ENCODE measurements at regions not wholly inside any gene's neighbourhood (a gene's known extent, or its start where the extent isn't known, plus 50 kb on each side); places are given as distances from the start of the nearest gene placed in this dataset.

DNA sequence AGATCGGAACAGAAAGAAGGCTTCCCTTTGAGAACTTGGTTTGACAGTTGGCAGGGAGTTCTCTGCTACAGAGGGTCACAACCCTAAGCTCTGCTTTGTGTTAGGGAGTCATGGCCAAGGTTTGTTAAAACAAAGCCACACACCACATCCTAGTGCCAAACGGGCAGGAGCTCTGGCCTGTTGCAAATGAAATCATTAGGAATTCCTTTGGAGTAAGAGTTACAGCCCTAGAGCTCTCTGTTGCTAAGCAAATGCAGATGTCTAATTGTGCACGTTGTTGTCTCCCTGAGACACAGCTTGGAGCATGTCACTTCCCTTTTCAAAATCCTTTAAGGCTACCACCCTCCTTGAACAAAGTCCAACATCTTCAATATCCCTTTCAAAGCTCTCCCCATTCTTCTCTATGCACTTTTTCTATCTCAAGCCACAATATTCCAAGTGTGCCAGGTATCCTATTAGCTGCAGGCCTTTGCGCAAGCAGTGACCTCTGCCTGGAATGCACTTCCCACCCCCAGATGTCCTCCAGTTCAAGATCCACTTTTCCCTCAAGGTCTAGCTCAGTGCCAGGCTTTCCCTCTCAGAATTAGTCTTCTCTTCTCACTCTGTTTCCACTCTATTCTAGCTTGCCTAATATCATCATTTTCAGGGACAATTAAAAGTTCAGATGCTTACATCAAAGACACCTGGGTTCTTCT lies 253.7 kb upstream of the POU2AF2 start:
- Histone ChIP-seq H3K4me1 (replicated peaks in 1 of 2) (no peaks in the 10 kb centered on the region), H3K4me3 (no peak overlapping the region), H3K27me3 (no peaks in the 10 kb centered on the region), H3K36me3 (replicated peaks in 1 of 2) (no peaks in the 10 kb centered on the region), H3K9me3 (replicated peaks in 1 of 3) (no peaks in the 10 kb centered on the region), H3K27ac (no peak overlapping the region)
- intact Hi-C loops (cut with DNase I), result no loop called here
- 61 to 76% (median 67%) methylated on average over 4 of the region's 4 CpGs for WGBS, 4 donors
- no peak for TF ChIP-seq POLR2A (IDR thresholded peaks at IDR 0.05)
- TF ChIP-seq, protein P1, sequence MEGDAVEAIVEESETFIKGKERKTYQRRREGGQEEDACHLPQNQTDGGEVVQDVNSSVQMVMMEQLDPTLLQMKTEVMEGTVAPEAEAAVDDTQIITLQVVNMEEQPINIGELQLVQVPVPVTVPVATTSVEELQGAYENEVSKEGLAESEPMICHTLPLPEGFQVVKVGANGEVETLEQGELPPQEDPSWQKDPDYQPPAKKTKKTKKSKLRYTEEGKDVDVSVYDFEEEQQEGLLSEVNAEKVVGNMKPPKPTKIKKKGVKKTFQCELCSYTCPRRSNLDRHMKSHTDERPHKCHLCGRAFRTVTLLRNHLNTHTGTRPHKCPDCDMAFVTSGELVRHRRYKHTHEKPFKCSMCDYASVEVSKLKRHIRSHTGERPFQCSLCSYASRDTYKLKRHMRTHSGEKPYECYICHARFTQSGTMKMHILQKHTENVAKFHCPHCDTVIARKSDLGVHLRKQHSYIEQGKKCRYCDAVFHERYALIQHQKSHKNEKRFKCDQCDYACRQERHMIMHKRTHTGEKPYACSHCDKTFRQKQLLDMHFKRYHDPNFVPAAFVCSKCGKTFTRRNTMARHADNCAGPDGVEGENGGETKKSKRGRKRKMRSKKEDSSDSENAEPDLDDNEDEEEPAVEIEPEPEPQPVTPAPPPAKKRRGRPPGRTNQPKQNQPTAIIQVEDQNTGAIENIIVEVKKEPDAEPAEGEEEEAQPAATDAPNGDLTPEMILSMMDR (IDR thresholded peaks at IDR 0.05), result no peak
- DNase-seq, result no peak

DNA sequence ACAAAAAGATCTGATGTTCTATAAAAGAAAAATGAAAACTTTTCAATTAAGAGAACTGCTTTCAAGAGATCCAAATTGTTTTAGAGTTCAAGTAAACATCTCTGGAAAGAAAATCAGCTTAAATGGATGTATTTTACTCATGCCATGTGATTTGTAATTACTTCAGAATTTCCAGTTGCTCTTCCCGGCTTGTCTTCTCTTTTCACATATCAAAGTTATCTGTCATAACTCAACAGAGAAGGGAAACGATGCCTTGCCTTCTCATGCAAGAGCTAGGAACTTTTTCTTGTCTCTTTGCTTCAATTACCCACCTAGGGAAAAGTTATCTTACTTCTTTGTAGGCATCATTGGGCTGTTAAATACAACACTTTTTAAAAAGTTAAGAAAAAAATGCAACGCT lies 255.2 kb upstream of the POU2AF2 start:
- Histone ChIP-seq H3K36me3 (replicated peaks in 1 of 2) (no peaks in the 10 kb centered on the region), H3K4me3 (no peak overlapping the region), H3K9me3 (replicated peaks in 1 of 3) (no peaks in the 10 kb centered on the region), H3K4me1 (replicated peaks in 1 of 2) (no peaks in the 10 kb centered on the region), H3K27ac (no peak overlapping the region), H3K27me3 (no peaks in the 10 kb centered on the region)
- TF ChIP-seq, protein P1 (IDR thresholded peaks at IDR 0.05), result no peak
- no peak for TF ChIP-seq POLR2A (IDR thresholded peaks at IDR 0.05)
- intact Hi-C loops (cut with DNase I), result no loop called here
- DNase-seq, result no peak
- 75 to 87% (median 79%) methylated on average over 3 of the region's 3 CpGs for WGBS, 4 donors

DNA sequence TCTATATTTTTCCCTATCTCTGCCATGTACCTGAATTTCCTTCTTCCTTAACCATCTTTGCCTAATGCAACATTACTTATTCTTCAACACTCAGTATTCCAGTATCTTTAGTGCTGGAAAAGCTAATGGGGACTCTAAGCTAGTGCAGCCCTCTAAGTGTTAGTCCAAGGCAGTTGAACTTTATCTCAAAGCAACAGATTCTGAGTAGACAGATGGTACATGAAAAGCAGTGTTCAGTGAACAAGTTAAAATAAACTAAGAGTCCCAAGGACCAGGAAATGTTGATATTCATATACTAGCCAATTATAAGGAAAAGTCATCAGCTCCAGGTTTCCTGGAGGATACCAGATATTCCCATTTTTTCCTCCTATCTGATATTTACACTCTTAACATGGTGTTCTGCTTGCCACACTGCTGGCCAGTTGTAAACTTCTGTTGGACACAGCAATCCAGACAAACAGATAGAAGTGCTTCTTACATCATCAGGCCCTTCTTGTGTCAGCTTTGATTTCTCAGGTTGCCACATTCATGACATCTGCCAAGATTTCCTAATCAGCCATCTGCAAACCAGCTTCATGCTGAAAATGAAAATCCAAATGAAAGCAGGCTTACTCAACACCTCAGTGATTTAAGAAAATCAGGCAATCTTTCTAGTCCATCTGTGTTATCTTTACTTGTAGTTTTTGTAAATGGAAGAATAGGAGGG lies 255.9 kb upstream of the POU2AF2 start:
- TF ChIP-seq, protein P1 (IDR thresholded peaks at IDR 0.05), result no peak
- no peak for TF ChIP-seq POLR2A (IDR thresholded peaks at IDR 0.05)
- H3K36me3 ChIP-seq (replicated peaks in 1 of 2), result no peaks in the 10 kb centered on the region
- peak in 5 of 7 donors; percentile 16 to 65 (median 49) for DNase-seq
- intact Hi-C loops (cut with DNase I), result no loop called here
- no peaks in the 10 kb centered on the region for H3K4me1 ChIP-seq (replicated peaks in 1 of 2)
- H3K27ac ChIP-seq, result no peak overlapping the region
- no peaks in the 10 kb centered on the region for H3K27me3 ChIP-seq
- H3K4me3 ChIP-seq, result no peak overlapping the region
- no peaks in the 10 kb centered on the region for H3K9me3 ChIP-seq (replicated peaks in 1 of 3)

DNA sequence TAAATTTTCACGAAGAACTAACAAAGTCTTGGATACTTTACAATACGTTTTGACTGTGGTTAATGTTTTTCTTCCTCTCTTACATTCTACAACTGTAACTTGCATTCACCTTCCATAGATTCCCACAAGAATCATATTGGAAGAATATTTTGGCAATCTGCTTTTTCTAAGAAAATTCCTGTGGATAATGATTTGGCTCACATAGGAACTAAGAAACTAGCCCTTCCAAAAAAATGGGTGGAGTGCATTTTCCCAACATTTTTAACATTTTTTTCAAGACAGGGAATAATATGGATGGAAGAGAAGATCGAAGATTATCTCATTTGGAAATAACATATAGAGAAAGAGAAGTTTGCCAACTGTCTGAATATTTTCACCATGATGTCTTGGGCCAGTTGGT lies 256.9 kb upstream of the POU2AF2 start:
- intact Hi-C loops (cut with DNase I), result no loop called here
- H3K4me3 ChIP-seq, result no peak overlapping the region
- H3K27ac ChIP-seq, result no peak overlapping the region
- H3K27me3 ChIP-seq, result no peaks in the 10 kb centered on the region
- 74 to 83% (median 80%) methylated on average over 3 of the region's 3 CpGs for WGBS, 4 donors
- no peaks in the 10 kb centered on the region for H3K4me1 ChIP-seq (replicated peaks in 1 of 2)
- DNase-seq, result no peak
- no peaks in the 10 kb centered on the region for H3K9me3 ChIP-seq (replicated peaks in 1 of 3)
- TF ChIP-seq POLR2A (IDR thresholded peaks at IDR 0.05), result no peak
- TF ChIP-seq, protein P1 (IDR thresholded peaks at IDR 0.05), result no peak
- H3K36me3 ChIP-seq (replicated peaks in 1 of 2), result no peaks in the 10 kb centered on the region
